Activated CD4-positive, alpha-beta T cell treated with anti-CD3 and anti-CD28 coated beads, Interleukin-2, amount 50 U/mL, for 1 hour (primary cell): ENCODE measurements at regions not wholly inside any gene's neighbourhood (a gene's known extent, or its start where the extent isn't known, plus 50 kb on each side); places are given as distances from the start of the nearest gene placed in this dataset.
"Not testable (repeated sequence)": the region's sequence is repeated elsewhere in the genome, so short reads cannot be mapped to it uniquely, and the experiment has no call there.

Source experiments
- DNase-seq: peaks from one replicate; pipeline ENCODE4 v3.0.0-alpha.2; 2020

DNA sequence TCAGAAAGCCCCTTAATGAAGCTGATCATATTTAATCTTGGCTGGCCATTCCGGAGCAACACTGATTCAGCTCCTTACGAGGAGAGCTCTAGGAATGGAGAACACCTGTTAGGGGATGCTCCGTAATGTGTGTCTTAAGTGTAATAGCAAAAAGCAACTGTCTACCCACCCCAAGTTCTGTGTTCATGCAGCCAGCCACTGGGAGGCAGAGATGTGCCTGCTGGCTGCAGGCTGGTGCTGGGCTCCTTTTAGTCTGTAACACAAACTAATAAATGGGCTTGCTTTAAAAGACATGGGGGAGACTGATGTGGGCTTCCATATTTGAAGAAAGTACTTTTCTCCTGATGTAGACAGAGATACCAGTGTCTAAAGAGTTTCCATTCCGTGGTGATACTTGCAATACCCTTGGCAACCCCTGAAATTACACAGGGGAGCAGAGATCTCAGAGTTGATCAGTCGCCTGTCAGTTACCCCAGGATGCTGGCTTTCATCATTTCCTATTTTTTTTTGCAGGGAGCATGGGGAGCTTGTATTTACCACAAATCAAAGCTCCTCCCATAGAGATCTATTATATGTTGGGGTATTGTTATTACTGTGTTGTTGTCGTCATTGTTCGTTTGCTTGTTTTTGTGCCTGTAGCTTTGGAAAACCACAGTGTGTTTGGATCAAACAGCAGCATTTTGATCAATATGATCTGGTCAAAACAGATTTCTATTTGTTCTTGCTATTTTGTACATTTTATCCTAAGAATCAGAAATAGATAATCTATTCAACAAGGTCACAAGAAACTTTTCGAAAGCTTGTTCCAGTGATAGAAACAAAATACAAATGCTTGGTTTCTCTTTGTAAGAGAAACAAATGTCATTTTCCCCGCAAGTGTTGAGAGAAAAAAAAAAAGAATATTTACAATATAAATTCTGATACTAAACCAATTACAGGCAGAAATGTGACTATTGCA, 65.8 kb downstream of the MTX3 start:
- DNase-seq = peak; percentile 3

DNA sequence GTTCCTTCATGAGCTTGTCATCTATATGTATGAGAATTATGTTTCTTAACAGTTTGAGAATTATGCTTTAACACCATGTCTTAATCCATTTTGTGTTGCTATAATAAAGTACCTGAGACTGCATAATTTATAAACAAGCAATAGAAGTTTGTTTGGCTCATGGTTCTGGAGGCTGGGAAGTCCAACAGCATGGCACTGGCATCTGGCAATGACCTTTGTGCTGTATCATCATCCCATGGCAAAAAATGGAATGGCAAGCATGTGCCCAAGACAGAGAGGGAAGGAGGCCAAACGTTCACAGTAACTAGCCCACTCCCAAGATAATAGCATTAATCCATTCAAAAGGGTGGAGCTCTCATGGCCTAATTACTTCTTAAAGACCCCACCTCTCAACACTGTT, 67.6 kb downstream of the MTX3 start:
- no peak for DNase-seq

DNA sequence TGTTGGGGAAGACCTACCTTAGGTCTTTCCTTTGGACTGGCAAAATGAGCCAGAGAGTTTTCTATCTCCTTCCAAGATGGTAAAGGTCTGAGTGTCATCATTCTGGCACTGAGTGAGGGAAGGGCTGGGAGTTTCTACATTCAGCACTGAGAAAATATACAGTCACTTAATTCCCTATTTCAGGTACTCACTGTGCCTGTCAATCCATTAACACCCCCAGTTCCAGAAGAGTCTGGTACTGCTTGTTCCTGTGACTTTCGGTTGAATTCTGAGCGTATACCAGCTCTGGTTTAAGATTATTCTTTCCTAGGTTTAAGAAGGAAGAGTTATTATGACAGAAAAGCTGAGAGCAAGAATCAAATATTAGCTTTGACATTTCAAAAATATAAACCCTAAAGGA, 68.4 kb downstream of the MTX3 start:
- DNase-seq = no peak

DNA sequence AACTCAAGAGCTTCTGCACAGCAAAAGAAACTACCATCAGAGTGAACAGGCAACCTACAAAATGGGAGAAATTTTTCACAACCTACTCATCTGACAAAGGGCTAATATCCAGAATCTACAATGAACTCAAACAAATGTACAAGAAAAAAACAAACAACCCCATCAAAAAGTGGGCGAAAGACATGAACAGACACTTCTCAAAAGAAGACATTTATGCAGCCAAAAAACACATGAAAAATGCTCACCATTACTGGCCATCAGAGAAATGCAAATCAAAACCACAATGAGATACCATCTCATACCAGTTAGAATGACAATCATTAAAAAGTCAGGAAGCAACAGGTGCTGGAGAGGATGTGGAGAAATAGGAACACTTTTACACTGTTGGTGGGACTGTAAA, 83.6 kb downstream of the MTX3 start:
- not testable (repeated sequence) for DNase-seq

DNA sequence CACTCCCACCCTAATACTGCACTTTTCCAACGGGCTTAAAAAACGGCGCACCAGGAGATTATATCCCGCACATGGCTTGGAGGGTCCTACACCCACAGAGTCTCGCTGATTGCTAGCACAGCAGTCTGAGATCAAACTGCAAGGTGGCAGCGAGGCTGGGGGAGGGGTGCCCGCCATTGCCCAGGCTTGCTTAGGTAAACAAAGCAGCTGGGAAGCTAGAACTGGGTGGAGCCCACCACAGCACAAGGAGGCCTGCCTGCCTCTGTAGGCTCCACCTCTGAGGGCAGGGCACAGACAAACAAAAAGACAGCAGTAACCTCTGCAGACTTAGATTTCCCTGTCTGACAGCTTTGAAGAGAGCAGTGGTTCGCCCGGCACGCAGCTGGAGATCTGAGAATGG, 88.5 kb downstream of the MTX3 start:
- not testable (repeated sequence) for DNase-seq

DNA sequence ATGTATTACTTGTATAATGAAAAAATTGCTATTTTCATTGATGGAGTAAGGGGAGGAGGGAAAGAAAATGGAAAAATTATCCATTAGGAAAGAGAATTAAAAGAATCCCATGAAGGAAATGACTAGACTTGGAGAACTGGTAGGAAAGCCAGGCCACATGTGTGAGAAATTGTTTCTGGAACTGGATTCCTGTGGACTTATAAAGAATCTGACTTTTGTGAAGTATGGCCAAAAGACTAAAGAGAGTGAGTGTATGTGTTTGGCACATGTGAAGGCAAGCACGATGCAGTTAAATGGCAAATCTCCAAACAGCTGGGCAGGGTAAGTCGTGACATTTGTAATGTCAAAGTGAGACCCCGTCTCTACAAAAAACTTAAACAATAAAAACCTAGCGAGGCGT, 89.4 kb downstream of the MTX3 start:
- no peak for DNase-seq

DNA sequence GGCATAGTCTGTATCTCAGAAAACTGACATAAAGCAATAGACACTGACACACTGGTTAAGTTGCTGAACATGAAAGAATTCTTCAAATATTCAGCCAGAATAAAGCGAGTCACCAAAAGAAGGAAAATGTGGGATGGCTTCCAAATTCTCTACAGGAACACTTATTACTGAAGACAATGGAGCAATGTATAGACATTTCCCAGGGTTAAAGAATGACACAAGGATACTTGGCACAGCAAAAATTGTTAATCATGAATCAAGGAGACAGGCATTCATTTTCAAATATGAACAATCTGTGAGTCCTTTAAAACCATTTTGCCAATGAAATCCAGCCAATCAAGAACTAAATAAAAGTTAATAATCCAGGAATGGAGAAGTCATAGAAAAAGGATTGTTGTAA, 92.5 kb downstream of the MTX3 start:
- DNase-seq = no peak

DNA sequence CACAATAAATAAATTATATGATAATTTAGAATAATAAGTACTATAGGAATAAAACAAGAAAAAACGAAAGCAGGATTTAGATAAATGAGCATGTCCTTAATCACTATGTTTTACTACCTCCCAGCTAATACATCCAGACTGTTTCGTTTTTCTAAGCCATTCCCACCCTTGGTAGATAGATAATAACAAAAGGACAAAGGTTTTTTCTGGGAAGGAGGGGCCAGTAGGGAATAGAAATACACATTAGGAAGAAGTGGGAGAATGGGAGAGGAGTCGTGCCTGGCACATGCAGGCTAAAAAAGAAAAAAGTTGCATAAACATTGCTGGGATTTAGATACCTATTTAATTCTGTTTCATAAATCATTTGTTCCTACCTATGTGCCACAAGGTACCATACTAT, 97.1 kb downstream of the MTX3 start:
- DNase-seq = no peak

DNA sequence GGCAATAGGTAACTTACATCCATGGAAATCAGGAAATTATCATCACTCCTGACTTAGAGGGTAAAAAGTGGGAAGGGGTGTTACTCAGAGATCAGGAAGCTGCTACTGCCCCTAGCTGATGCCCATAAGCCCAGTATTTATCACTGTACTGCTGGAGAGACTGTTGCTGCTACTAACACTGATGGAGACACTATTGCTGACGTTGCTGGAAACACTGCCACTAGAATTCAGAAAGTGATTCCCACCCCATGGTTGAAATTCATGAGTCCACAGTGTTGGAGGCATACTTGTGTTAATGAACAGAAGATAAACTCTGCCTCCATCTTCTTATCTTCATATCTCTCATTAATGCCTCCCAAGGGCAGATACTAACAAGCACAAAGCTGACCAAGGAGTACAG, 97.6 kb downstream of the MTX3 start:
- DNase-seq = no peak

DNA sequence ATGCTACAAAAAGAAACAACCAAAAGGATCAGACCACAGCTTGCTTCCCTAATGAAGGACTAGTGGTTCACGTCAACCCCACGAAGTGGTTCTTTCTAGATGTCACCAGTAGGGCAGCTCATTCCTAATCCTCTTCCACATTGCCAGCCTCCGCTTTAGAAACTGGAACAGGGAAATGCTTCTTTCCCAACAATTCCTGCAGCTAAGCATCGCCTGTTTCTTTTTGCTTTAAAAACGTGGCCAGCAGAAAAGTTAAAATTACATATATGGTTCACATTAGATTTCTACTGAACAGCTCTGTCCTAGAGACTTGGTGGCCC, 100.2 kb downstream of the MTX3 start:
- DNase-seq = no peak

DNA sequence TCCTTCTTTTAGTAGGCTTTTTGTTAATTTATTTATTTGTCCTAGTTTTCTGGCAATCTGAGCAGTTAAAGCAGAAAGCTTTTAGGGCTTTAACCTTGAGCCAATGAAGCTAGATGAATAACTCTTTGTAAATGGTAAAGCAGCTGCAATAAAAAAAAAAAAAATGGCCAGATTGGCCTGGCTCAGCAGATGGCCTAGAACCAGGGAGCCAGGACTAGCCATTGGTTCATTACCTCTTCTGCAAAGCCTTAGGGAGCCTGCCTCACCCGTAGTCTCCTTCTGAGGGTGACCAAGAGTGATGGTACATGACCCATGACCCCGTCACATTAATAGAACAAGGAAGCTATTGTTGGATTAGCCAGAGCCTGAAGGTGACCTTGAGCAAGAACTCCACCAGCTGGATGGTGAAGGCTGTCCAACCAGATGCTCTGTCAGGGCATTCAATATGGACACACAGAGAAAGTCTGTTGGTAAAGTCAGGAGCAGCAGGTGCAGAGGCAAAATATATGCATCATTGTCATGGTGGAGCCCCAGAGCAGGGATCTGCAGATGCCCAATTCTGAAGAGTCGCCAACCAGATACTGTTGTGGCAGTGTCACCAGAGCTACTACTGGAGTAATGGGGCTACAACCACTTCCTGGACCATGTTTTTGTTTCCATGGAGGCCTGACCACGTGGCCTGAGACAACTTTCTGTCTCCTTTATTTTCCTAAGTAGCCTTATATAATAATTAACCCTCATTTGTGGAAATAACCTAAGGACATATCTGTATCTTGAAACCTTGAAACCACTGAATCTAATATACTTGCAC, 100.7 kb downstream of the MTX3 start:
- no peak for DNase-seq

DNA sequence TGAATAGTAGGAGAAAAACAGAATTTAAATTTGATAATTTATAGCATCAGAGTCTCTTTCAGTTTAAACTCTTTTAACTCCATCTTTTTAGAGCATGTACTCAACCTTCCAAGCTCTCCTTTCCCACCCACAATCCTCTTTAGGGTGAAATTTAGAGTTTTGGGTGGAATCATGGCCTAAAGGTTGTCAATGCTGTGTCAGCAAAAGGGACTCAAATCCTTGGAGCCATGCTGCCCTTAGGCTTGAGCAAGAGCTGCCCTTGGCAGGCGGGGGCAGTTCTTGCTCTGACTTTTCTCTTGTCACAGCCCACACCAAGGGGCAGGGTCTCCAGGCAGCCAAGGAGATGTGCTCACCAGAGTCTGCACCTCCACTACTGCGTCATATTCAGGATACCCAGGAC, 102.4 kb downstream of the MTX3 start:
- DNase-seq = no peak

DNA sequence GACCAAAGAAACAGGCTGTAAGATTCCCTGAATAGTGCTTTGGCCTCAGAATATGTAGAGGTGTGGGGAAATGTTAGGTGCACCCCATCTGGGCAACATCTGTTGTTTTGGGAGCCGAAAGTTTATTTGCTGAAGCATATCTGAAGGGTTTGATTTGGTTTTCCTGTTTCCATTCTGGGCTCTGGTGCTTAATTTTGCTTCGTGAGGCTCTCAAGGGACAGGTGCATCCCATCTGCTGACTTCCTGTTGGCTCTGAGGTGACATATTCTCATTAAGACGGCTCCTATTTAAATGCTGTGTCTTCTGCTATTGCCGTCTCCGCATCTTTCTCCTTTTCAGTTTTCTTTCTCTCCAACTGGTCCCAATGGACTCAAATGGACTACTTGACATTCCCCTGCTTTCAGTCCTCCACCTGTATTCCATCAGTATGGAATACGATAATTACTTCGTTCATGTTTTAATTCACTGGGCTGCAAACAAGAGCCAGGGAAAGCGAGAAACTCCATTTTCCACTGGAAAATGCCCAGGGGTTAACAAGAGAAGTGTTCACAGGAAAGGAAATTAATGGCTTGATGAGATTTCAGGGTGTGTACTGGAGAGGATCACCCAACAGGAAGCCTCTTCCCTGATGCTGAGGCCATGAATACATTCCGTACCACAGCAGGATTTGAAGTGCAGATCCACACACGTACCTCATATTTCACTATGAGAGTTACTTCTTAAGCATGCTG, 104.0 kb downstream of the MTX3 start:
- DNase-seq = no peak

DNA sequence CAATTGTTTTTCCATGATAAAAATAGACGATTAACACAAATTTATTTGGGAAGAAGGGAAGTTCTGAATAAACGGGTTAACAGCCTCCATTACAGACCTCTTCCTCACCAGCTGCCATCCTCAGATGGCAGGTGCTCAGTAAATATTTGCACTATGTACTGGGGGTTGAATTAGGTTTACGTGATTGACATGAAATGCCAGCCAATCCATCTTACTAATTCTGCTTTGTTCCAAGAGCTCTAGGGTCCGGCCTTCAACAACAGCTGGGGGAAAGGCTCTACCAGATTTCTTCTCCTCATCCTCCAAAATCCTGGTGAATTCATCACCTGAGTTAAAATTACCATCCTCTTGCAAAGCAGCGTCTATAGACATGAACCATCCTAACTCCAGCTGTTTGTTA, 104.6 kb downstream of the MTX3 start:
- no peak for DNase-seq

DNA sequence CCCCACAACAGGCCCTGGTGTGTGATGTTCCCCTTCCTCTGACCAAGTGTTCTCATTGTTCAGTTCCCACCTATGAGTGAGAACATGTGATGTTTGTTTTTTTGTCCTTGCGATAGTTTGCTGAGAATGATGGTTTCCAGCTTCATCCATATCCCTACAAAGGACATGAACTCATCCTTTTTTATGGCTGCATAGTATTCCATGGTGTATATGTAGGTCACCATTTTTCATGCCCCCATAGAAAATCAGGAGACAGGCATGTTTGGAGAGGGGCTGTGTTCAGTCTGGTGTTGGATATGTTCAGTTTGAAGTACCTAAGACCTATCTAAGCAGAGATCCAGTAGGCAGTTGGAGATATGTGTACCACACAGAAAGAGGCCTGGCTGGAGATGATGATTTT, 111.2 kb downstream of the MTX3 start:
- DNase-seq = not testable (repeated sequence)

DNA sequence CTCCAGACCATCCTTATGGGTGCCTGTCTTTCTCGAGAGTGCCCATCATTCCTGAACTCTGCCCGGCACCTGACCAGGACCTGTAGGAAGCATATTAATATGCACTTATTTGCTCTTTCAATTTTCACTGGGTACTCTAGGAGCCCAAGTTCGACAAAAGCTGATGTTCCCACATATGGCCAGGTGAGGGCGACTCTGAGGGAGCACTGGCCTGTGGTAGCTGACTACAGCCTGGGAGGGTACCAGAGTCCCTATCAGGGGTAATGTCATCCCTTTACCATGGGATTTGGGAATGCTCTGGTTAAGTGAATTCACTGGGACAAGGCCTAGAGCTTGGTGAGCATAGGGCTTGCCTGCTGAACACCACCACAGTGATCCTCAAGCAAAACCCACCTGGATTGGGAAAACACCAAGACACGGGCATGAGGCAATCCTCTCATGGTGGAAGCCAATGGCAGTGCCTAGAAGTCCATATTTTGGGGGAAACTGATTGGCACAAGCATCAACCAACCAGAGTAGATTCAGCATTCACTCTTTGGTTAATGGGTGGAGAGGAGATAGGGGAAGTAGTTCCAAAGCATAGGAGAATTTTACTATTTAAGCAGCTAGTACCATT, 112.2 kb downstream of the MTX3 start:
- no peak for DNase-seq

DNA sequence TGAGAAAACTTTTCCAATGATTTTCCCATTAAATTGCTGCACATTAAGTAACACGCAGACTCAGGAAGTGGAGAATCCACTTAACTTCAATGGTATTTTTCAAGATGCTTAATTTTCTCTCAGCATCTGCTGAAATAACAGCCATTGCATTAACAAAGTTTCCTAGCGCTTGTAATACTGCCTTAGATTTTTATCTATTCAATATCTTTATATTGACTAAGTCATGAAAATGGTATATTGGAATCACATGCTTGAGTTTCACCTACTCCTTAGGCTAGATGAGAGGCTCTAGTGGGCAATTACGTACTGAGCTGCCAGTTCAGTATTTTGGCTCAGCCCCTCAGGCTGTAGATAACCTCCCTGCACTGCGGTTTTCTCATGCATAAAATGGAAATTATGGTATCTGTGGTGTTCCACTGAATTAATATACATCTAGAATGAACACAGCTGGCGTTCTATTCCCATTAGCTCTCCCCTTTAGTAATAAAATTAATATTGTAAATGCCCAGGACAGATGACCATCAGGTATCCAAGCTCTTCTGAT, 112.9 kb downstream of the MTX3 start:
- DNase-seq = no peak

DNA sequence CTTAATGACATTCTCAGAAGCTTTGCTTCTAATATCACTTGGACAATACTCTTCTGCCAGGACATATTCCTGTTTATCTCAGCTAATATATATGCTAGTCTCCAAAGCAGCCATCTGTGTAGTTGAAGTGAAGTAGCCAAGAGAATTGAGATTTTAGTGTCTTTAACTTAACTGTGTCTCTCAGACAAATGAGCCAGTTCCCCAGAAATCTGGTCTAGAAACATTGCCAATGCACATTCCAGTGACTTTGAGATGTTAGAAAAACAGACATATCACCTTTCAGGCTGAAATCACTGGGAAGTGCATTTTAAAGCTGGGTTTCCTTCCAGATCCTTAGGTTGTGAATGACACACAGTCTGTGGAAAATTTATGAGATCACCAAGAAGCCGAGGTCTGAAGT, 114.6 kb downstream of the MTX3 start:
- DNase-seq = no peak

DNA sequence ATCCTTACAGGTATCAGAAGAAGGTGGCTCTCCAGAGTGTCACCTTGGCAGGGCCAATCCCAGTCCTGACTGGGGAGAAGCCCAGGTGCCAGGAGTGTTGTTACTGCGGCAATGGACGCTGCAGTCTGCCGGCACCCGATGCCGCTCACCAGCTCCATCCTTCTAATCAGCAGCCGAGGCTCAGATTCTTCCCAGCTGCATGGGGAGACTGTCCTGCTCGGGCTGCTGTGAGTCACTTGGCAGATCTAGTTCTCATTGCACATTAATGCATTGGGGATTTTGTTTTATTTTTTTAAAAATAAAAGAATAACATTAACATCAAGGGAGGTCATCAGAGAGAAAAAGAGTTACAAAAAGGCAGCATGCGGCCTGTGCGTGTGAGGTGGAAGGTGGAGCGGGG, 115.8 kb downstream of the MTX3 start:
- no peak for DNase-seq

DNA sequence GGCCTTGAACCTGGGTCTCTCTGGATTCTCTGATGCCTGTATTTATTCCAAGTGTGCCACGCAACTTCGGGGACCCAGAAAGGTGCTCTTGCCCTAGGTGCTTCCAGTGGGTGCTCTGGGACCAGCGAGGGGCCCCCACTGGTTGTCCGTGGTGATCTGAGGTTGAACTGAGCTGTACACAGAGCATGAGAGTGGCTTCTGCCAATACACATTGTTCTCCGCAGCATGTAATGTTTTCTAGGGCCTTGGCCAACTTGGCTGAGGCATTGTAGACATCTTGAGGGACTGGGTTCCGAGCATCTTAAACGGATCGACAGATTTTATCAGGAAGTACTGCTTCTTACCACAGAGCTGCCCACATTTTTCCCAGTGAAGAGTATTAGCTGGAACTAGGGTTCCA, 117.9 kb downstream of the MTX3 start:
- DNase-seq = no peak

DNA sequence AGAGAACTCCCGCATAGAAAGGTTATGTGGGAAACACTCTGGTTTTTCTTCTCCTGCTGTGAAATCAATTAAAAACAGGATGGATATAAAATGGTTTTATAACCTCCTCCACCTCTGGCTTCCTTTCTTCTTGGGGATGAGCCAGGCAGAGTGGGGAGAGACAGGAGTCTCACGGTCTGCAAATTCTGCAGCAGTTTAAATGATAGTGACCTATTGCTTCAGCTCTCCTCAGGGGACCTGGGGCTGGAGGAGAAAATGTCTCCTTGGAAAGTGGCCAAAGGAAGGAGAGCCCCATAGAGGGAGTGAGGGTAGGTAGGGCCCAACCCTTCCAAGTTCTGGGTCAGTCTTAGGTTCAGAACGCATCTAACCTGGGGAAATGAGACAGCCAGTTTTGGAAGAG, 118.8 kb downstream of the MTX3 start:
- DNase-seq = no peak

DNA sequence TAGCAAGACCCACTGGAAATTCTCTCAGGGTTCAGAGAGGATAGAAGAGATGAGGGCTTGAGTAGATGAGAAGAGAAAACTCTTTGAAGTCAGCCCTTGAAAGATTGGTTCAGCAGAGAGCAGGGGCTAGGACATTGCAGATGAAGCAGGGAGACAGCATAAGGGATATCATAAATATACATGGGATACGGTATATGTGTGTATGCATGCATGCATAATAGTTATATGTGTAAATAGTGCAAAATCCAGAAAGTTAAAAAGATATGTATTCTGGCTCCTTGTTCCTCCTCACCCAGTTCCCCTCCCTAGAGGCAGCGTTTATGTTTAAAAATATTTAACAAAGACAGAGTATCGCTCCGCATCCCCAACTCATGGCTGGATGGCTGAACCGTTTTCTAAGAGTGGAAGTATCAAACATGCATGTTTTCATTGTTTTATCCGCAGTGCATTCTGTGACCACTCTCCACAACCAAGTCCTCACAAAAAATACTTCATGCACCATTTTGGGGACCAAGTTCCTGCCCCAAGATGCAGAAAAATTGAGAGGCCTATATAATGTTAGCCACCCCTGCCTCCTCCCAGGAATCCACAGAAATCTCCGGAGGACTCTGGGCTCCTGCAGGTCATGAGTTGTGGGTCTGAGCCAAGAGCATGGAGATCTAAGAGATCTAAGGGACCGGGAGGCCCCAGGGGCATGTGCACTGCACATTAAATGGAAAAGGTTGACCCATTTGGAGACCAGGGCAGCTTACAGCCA, 119.5 kb downstream of the MTX3 start:
- DNase-seq = no peak
